ENCODE measurements at regions not wholly inside any gene's neighbourhood (a gene's known extent, or its start where the extent isn't known, plus 50 kb on each side); places are given as distances from the start of the nearest gene placed in this dataset.

DNA sequence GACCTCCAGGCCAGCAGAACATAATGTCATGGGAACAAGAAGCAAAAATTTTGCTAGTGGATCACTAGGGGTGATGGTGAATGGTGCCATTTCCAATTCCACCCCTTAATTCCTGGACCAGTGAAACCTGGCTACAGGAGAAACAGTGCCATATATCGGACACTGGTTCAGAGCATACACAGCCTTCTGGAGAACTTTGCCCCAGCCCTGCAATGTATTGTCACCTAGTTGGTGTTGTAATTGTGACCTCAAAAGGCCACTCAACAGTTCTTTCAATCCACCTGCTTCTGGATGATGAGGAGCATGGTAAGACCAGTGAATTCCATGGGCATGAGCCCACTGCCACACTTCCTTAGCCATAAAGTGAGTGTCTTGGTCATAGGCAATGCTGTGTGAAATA lies 59.8 kb upstream of the AASS start (continued):
- TF ChIP-seq, protein P1, sequence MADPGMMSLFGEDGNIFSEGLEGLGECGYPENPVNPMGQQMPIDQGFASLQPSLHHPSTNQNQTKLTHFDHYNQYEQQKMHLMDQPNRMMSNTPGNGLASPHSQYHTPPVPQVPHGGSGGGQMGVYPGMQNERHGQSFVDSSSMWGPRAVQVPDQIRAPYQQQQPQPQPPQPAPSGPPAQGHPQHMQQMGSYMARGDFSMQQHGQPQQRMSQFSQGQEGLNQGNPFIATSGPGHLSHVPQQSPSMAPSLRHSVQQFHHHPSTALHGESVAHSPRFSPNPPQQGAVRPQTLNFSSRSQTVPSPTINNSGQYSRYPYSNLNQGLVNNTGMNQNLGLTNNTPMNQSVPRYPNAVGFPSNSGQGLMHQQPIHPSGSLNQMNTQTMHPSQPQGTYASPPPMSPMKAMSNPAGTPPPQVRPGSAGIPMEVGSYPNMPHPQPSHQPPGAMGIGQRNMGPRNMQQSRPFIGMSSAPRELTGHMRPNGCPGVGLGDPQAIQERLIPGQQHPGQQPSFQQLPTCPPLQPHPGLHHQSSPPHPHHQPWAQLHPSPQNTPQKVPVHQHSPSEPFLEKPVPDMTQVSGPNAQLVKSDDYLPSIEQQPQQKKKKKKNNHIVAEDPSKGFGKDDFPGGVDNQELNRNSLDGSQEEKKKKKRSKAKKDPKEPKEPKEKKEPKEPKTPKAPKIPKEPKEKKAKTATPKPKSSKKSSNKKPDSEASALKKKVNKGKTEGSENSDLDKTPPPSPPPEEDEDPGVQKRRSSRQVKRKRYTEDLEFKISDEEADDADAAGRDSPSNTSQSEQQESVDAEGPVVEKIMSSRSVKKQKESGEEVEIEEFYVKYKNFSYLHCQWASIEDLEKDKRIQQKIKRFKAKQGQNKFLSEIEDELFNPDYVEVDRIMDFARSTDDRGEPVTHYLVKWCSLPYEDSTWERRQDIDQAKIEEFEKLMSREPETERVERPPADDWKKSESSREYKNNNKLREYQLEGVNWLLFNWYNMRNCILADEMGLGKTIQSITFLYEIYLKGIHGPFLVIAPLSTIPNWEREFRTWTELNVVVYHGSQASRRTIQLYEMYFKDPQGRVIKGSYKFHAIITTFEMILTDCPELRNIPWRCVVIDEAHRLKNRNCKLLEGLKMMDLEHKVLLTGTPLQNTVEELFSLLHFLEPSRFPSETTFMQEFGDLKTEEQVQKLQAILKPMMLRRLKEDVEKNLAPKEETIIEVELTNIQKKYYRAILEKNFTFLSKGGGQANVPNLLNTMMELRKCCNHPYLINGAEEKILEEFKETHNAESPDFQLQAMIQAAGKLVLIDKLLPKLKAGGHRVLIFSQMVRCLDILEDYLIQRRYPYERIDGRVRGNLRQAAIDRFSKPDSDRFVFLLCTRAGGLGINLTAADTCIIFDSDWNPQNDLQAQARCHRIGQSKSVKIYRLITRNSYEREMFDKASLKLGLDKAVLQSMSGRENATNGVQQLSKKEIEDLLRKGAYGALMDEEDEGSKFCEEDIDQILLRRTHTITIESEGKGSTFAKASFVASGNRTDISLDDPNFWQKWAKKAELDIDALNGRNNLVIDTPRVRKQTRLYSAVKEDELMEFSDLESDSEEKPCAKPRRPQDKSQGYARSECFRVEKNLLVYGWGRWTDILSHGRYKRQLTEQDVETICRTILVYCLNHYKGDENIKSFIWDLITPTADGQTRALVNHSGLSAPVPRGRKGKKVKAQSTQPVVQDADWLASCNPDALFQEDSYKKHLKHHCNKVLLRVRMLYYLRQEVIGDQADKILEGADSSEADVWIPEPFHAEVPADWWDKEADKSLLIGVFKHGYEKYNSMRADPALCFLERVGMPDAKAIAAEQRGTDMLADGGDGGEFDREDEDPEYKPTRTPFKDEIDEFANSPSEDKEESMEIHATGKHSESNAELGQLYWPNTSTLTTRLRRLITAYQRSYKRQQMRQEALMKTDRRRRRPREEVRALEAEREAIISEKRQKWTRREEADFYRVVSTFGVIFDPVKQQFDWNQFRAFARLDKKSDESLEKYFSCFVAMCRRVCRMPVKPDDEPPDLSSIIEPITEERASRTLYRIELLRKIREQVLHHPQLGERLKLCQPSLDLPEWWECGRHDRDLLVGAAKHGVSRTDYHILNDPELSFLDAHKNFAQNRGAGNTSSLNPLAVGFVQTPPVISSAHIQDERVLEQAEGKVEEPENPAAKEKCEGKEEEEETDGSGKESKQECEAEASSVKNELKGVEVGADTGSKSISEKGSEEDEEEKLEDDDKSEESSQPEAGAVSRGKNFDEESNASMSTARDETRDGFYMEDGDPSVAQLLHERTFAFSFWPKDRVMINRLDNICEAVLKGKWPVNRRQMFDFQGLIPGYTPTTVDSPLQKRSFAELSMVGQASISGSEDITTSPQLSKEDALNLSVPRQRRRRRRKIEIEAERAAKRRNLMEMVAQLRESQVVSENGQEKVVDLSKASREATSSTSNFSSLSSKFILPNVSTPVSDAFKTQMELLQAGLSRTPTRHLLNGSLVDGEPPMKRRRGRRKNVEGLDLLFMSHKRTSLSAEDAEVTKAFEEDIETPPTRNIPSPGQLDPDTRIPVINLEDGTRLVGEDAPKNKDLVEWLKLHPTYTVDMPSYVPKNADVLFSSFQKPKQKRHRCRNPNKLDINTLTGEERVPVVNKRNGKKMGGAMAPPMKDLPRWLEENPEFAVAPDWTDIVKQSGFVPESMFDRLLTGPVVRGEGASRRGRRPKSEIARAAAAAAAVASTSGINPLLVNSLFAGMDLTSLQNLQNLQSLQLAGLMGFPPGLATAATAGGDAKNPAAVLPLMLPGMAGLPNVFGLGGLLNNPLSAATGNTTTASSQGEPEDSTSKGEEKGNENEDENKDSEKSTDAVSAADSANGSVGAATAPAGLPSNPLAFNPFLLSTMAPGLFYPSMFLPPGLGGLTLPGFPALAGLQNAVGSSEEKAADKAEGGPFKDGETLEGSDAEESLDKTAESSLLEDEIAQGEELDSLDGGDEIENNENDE (IDR thresholded peaks at IDR 0.05; ENCODE audit: insufficient replicate concordance, low read length) = no peak
- TF ChIP-seq KDM1A (IDR thresholded peaks at IDR 0.05; ENCODE audit: borderline replicate concordance, low read length) (no peak), SP4 (IDR thresholded peaks at IDR 0.05; ENCODE audit: low read length) (no peak), SRF (IDR thresholded peaks at IDR 0.05; ENCODE audit: low read depth, low read length) (no peak), BRCA1 (IDR thresholded peaks at IDR 0.05; ENCODE audit: low read depth, low read length) (no peak), RAD21 (IDR thresholded peaks at IDR 0.05 in 1 of 2, conservative IDR thresholded peaks at IDR 0.05 in 1 of 2; ENCODE audit: low read depth in 2 of 2, low read length in 2 of 2) (no peak), RBBP5 (IDR thresholded peaks at IDR 0.05; ENCODE audit: borderline replicate concordance, low read depth, low read length) (no peak), CBX8 (IDR thresholded peaks at IDR 0.05; ENCODE audit: borderline replicate concordance, low read depth, low read length) (no peak)
- TF ChIP-seq, protein P2, sequence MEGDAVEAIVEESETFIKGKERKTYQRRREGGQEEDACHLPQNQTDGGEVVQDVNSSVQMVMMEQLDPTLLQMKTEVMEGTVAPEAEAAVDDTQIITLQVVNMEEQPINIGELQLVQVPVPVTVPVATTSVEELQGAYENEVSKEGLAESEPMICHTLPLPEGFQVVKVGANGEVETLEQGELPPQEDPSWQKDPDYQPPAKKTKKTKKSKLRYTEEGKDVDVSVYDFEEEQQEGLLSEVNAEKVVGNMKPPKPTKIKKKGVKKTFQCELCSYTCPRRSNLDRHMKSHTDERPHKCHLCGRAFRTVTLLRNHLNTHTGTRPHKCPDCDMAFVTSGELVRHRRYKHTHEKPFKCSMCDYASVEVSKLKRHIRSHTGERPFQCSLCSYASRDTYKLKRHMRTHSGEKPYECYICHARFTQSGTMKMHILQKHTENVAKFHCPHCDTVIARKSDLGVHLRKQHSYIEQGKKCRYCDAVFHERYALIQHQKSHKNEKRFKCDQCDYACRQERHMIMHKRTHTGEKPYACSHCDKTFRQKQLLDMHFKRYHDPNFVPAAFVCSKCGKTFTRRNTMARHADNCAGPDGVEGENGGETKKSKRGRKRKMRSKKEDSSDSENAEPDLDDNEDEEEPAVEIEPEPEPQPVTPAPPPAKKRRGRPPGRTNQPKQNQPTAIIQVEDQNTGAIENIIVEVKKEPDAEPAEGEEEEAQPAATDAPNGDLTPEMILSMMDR (IDR thresholded peaks at IDR 0.05; ENCODE audit: control extremely low read depth in 1 of 3, insufficient read depth in 1 of 3, low read depth in 1 of 3, low read length in 3 of 3) = no peak
